K562 (cell line): ENCODE measurements at regions not wholly inside any gene's neighbourhood (a gene's known extent, or its start where the extent isn't known, plus 50 kb on each side); places are given as distances from the start of the nearest gene placed in this dataset.

Experiments used
- ATAC-seq: fragments of 200-7000 bp; cut with Tn5 transposase; 3 replicates; pipeline ENCODE4 v1.9.1; 2020; ENCODE audit warnings: moderate library complexity
- BruUV-seq: library from RNA; stranded (reverse); fragments of 400-500 nt; replicated peaks from 2 replicates; lab custom pipeline; 2021; lab: Mats Ljungman, UMichigan
- CTCF ChIA-PET: fragments of 300-600 bp; formaldehyde crosslinking; extraction: SDS; loops from one replicate; lab custom pipeline; 2021; ENCODE audit warnings: low intra/inter-chr PET ratio; lab: Yijun Ruan, JAX
- POLR2A ChIA-PET: fragments of 300-600, 350-650 bp; sonication (Branson Sonifier 250); formaldehyde crosslinking; extraction: SDS; loops from one replicate; lab custom pipeline; 2021; ENCODE audit warnings: antibody characterized with exemption, inconsistent platforms; lab: Yijun Ruan, JAX
- DNase-seq, 4 experiments: peaks; one replicate each; pipeline versions ENCODE4 v3.0.0 to v3.0.0-alpha.2; 2011 to 2018; ENCODE audit warnings: low spot score in 3 of 4, mixed read lengths in 3 of 4; ENCODE audit errors: extremely low read depth in 1 of 4
- FAIRE-seq: peaks from 2 replicates; lab custom pipeline; 2011; peaks lifted over from hg19 to GRCh38; lab: Jason Lieb, UNC
- H2AFZ ChIP-seq: 2 replicates; pipeline ENCODE4 v1.6.0; 2011; ENCODE audit warnings: low read depth, low read length, control low read depth, inconsistent platforms
- H3K27ac ChIP-seq: fragments of 200-600 bp; 3 replicates; pipeline ENCODE4 v1.8.0; 2011; ENCODE audit warnings: low read depth, mild to moderate bottlenecking, control low read depth, inconsistent platforms, low read length, moderate library complexity, mixed read lengths; ENCODE audit errors: extremely low read depth
- H3K27me3 ChIP-seq, 2 experiments: fragments of 300-600 bp in 1 of 2; 2 replicates in 1 of 2; 3 replicates in 1 of 2; pipeline versions ENCODE4 v1.6.0 to v1.8.0; 2011; ENCODE audit warnings: inconsistent platforms in 2 of 2, low read length in 2 of 2, mild to moderate bottlenecking in 1 of 2, mixed read lengths in 1 of 2, moderate library complexity in 1 of 2; ENCODE audit not compliant: control insufficient read depth in 2 of 2, insufficient read depth in 2 of 2
- H3K36me3 ChIP-seq: fragments of 300-600 bp; 3 replicates; pipeline ENCODE4 v1.8.0; 2011; ENCODE audit warnings: mild to moderate bottlenecking, low read length, inconsistent platforms; ENCODE audit not compliant: control insufficient read depth, insufficient read depth
- H3K4me1 ChIP-seq, 2 experiments: fragments of 200-600 bp in 1 of 2; replicated peaks in 1 of 2; 2 replicates in 1 of 2; 3 replicates in 1 of 2; pipeline versions ENCODE4 v1.5.1 to v1.8.0; 2011; ENCODE audit warnings: inconsistent platforms in 2 of 2, low read length in 2 of 2, mild to moderate bottlenecking in 1 of 2, mixed read lengths in 1 of 2, moderate library complexity in 1 of 2; ENCODE audit not compliant: control insufficient read depth in 2 of 2, insufficient read depth in 2 of 2
- H3K4me2 ChIP-seq: 2 replicates; pipeline ENCODE4 v1.6.1; 2011; ENCODE audit warnings: low read length, control low read depth, inconsistent platforms, mixed read lengths; ENCODE audit not compliant: insufficient read depth
- H3K4me3 ChIP-seq: fragments of 200-600 bp; sonication (generic), shearing (Covaris generic); 2 replicates; pipeline ENCODE4 v1.5.1; 2016; ENCODE audit warnings: control low read depth, inconsistent platforms
- H3K79me2 ChIP-seq: fragments of 200-600 bp; 3 replicates; pipeline ENCODE4 v1.8.0; 2011; ENCODE audit warnings: low read length, inconsistent platforms; ENCODE audit not compliant: control insufficient read depth, insufficient read depth
- H3K9ac ChIP-seq, 2 experiments: 2 replicates each; pipeline versions ENCODE4 v1.6.0 to v1.6.1; 2011; ENCODE audit warnings: low read depth in 2 of 2, low read length in 2 of 2, control low read depth in 1 of 2, inconsistent platforms in 1 of 2, mild to moderate bottlenecking in 1 of 2, mixed read lengths in 1 of 2; ENCODE audit not compliant: insufficient read depth in 1 of 2
- H3K9me1 ChIP-seq: one replicate; pipeline ENCODE4 v1.6.0; 2011; ENCODE audit warnings: inconsistent platforms, mild to moderate bottlenecking, low read length, moderate library complexity; ENCODE audit not compliant: control insufficient read depth, insufficient read depth
- H3K9me3 ChIP-seq: replicated peaks from 2 replicates; pipeline ENCODE4 v1.5.1; 2011; ENCODE audit warnings: low read depth, low read length, inconsistent platforms; ENCODE audit not compliant: control insufficient read depth, insufficient read depth
- H4K20me1 ChIP-seq: replicated peaks from 2 replicates; pipeline ENCODE4 v1.6.1; 2011; ENCODE audit warnings: low read length, inconsistent platforms, mixed read lengths; ENCODE audit not compliant: control insufficient read depth, insufficient read depth
- ATF4 ChIP-seq: fragments of 450-650 bp; formaldehyde crosslinking; IDR thresholded peaks from 2 replicates; pipeline ENCODE4 v1.4.0; 2022; ENCODE audit warnings: mild to moderate bottlenecking, moderate library complexity
- E2F1 ChIP-seq: sonication (generic); formaldehyde crosslinking; IDR thresholded peaks from 2 replicates; pipeline ENCODE4 v1.8.1; 2023; ENCODE audit warnings: mild to moderate bottlenecking, missing genetic modification reagents, moderate library complexity
- GTF2A2 ChIP-seq: IDR thresholded peaks from 2 replicates; pipeline ENCODE4 v1.6.1; 2016; ENCODE audit warnings: mild to moderate bottlenecking, missing genetic modification characterization, missing compliant biosample characterization
- GTF2B ChIP-seq: IDR thresholded peaks from 2 replicates; pipeline ENCODE4 v1.6.1; 2011; ENCODE audit not compliant: insufficient read length; ENCODE audit errors: extremely low read depth
- HDAC8 ChIP-seq: fragments of 450-650 bp; IDR thresholded peaks from 2 replicates; pipeline ENCODE4 v1.6.1; 2016; ENCODE audit warnings: mild to moderate bottlenecking, missing genetic modification characterization, moderate library complexity, missing compliant biosample characterization
- HMG20B ChIP-seq: fragments of 250-450 bp; sonication (Bioruptor Pico); IDR thresholded peaks from 2 replicates; pipeline ENCODE4 v1.5.0; 2021; ENCODE audit warnings: mild to moderate bottlenecking
- MAFG ChIP-seq: fragments of 450-650 bp; conservative IDR thresholded peaks from 2 replicates; pipeline ENCODE4 v1.6.1; 2016; ENCODE audit warnings: missing genetic modification characterization, missing compliant biosample characterization
- MYC ChIP-seq, 2 experiments: fragments of 250-450 bp in 1 of 2; sonication (Bioruptor Pico) in 1 of 2; IDR thresholded peaks; 2 replicates each; pipeline versions ENCODE4 v1.5.1 to v1.6.1; 2012 to 2021; ENCODE audit warnings: low read depth in 2 of 2, borderline replicate concordance in 1 of 2, improper control_type of control experiment in 1 of 2, low read length in 1 of 2, mild to moderate bottlenecking in 1 of 2, moderate library complexity in 1 of 2
- POU5F1 ChIP-seq: fragments of 150-350 bp; IDR thresholded peaks from 2 replicates; pipeline ENCODE4 v1.6.1; 2014; ENCODE audit warnings: borderline replicate concordance, low read length, low read depth, mild to moderate bottlenecking; ENCODE audit not compliant: partially characterized antibody
- PTRF ChIP-seq: fragments of 450-650 bp; IDR thresholded peaks from 2 replicates; pipeline ENCODE4 v1.6.1; 2016; ENCODE audit warnings: mild to moderate bottlenecking, missing genetic modification characterization, missing compliant biosample characterization
- SIN3A ChIP-seq, 2 experiments: fragments of 150-350 bp in 1 of 2; IDR thresholded peaks; 2 replicates each; pipeline ENCODE4 v1.6.1; 2011 to 2016; ENCODE audit warnings: borderline replicate concordance in 2 of 2, low read depth in 2 of 2, low read length in 2 of 2, mild to moderate bottlenecking in 2 of 2, moderate library complexity in 2 of 2; ENCODE audit not compliant: control insufficient read depth in 1 of 2
- TARDBP ChIP-seq: fragments of 450-650 bp; IDR thresholded peaks from 2 replicates; pipeline ENCODE4 v1.6.1; 2016
- ZNF133 ChIP-seq: fragments of 250-450 bp; sonication (Bioruptor Pico); IDR thresholded peaks from 2 replicates; pipeline ENCODE4 v1.4.0; 2020; ENCODE audit warnings: mild to moderate bottlenecking
- ZNF140 ChIP-seq: fragments of 250-450 bp; sonication (Bioruptor Pico); IDR thresholded peaks from 2 replicates; pipeline ENCODE4 v1.8.0; 2021; ENCODE audit warnings: moderate library complexity, mild to moderate bottlenecking, inconsistent platforms
- ZNF224 ChIP-seq: sonication (generic); formaldehyde crosslinking; IDR thresholded peaks from 2 replicates; pipeline ENCODE4 v1.8.0; 2022; ENCODE audit warnings: mild to moderate bottlenecking, missing genetic modification reagents
- ZNF444 ChIP-seq: fragments of 250-450 bp; sonication (Bioruptor Pico); IDR thresholded peaks from 2 replicates; pipeline ENCODE4 v1.4.0; 2020; ENCODE audit warnings: mild to moderate bottlenecking, moderate library complexity
- WGBS: fragments of 100-300 bp; shearing (Covaris generic); methylation state at CpG from one replicate; pipeline ENCODE4 v1.1.6; 2016; ENCODE audit warnings: low coverage, mixed read lengths; ENCODE audit not compliant: insufficient coverage; ENCODE audit errors: missing lambda C conversion rate; 5-methylcytosine and 5-hydroxymethylcytosine counted together
- in situ Hi-C: fragments of 300-500 bp; cut with MboI; formaldehyde crosslinking; loops from 4 replicates; pipeline ENCODE4 v1.15.0; 2018; ENCODE audit warnings: inconsistent platforms, mixed read lengths
- intact Hi-C: fragments of 100-400 bp; cut with micrococcal nuclease; formaldehyde crosslinking; loops from 2 replicates; pipeline ENCODE4 v1.14.2; 2022

- WGBS, result 2% methylated on average over 8 of the region's 8 CpGs
- ChIA-PET CTCF (no interaction called here), POLR2A (no interaction called here)
- Histone ChIP-seq H3K9me1 (no peaks in the 10 kb centered on the region), H3K27ac (no peak overlapping the region), H3K4me2 (no peak overlapping the region), H3K4me3 (no peak overlapping the region), H4K20me1 (no peaks in the 10 kb centered on the region), H2AFZ (no peak overlapping the region), H3K36me3 (no peaks in the 10 kb centered on the region), H3K79me2 (no peaks in the 10 kb centered on the region), H3K9me3 (0 out of 2 replicates have a peak, but pooled peaks cover 2% of the 10 kb centered on the region), H3K27me3 (no peaks in the 10 kb centered on the region), H3K9ac (no peak overlapping the region), H3K4me1 (no peaks in the 10 kb centered on the region)
- BruUV-seq, result no TSS peak
- DNase-seq (no peak), ATAC-seq (no peak), FAIRE-seq (no peak)
- TF ChIP-seq TARDBP (no peak), PTRF (tag) (no peak), ZNF140 (CRISPR knock-in tag) (no peak), GTF2A2 (tag) (no peak), SIN3A (IDR thresholded peaks at IDR 0.05; ENCODE audit: borderline replicate concordance in 2 of 2, control insufficient read depth in 1 of 2, low read depth in 2 of 2, low read length in 2 of 2) (no peak), HDAC8 (tag) (no peak), MYC (IDR thresholded peaks at IDR 0.05; ENCODE audit: low read depth, low read length) (no peak), MYC (CRISPR knock-in tag; IDR thresholded peaks at IDR 0.05; ENCODE audit: borderline replicate concordance, low read depth) (no peak), ZNF444 (CRISPR knock-in tag) (no peak), GTF2B (no peak), POU5F1 (no peak), ZNF133 (no peak), HMG20B (CRISPR knock-in tag) (no peak), ZNF224 (CRISPR knock-in tag) (no peak), MAFG (tag) (no peak), E2F1 (CRISPR knock-in tag) (no peak), ATF4 (CRISPR knock-in tag) (no peak)
- in situ Hi-C loops (no loop called here), intact Hi-C loops (no loop called here)
Measured at GRCh38 chr5:6236858-6237481, 141.4 kb downstream of the MED10 start.
